H9 (cell line): ENCODE measurements at regions not wholly inside any gene's neighbourhood (a gene's known extent, or its start where the extent isn't known, plus 50 kb on each side); places are given as distances from the start of the nearest gene placed in this dataset.
A peak's percentile ranks its signal among the peaks of the same experiment; 100 is the strongest.

Experiments used
- DNase-seq: peaks from one replicate; pipeline ENCODE4 v3.0.0-alpha.2; 2017
- H2AFZ ChIP-seq: one replicate; pipeline ENCODE4 v1.6.1; 2013; ENCODE audit warnings: mild to moderate bottlenecking, low read length, control low read depth, moderate library complexity
- H2AK5ac ChIP-seq: 2 replicates; pipeline ENCODE4 v1.6.1; 2013; ENCODE audit warnings: low read length, control low read depth, mixed read lengths; ENCODE audit not compliant: insufficient read length
- H2BK120ac ChIP-seq: one replicate; pipeline ENCODE4 v1.6.1; 2013; ENCODE audit warnings: low read depth, mild to moderate bottlenecking, low read length, control low read depth, inconsistent platforms; ENCODE audit not compliant: poor library complexity, severe bottlenecking
- H2BK12ac ChIP-seq: 2 replicates; pipeline ENCODE4 v1.6.1; 2013; ENCODE audit warnings: low read length, control low read depth, mixed read lengths, low read depth; ENCODE audit not compliant: insufficient read length
- H2BK15ac ChIP-seq: 2 replicates; pipeline ENCODE4 v1.6.1; 2013; ENCODE audit warnings: low read depth, low read length, control low read depth
- H2BK20ac ChIP-seq: one replicate; pipeline ENCODE4 v1.6.1; 2013; ENCODE audit warnings: low read depth, mild to moderate bottlenecking, low read length, control low read depth, inconsistent platforms; ENCODE audit not compliant: poor library complexity, severe bottlenecking
- H2BK5ac ChIP-seq: 2 replicates; pipeline ENCODE4 v1.6.1; 2013; ENCODE audit warnings: low read length, control low read depth, mixed read lengths; ENCODE audit not compliant: insufficient read length
- H3K14ac ChIP-seq: 2 replicates; pipeline ENCODE4 v1.6.1; 2013; ENCODE audit warnings: low read length, control low read depth; ENCODE audit not compliant: insufficient read depth
- H3K18ac ChIP-seq: 2 replicates; pipeline ENCODE4 v1.6.1; 2013; ENCODE audit warnings: low read depth, mild to moderate bottlenecking, mixed read lengths, low read length, control low read depth; ENCODE audit not compliant: insufficient read length
- H3K23ac ChIP-seq: 2 replicates; pipeline ENCODE4 v1.6.1; 2013; ENCODE audit warnings: low read length, control low read depth, mixed read lengths, low read depth; ENCODE audit not compliant: insufficient read length
- H3K23me2 ChIP-seq: 2 replicates; pipeline ENCODE4 v1.6.1; 2013; ENCODE audit warnings: low read depth, mild to moderate bottlenecking, mixed read lengths, low read length, control low read depth; ENCODE audit not compliant: insufficient read length, poor library complexity, severe bottlenecking
- H3K27ac ChIP-seq: 2 replicates; pipeline ENCODE4 v1.5.1; 2013; ENCODE audit warnings: low read length, control low read depth, mixed read lengths, low read depth; ENCODE audit not compliant: insufficient read length
- H3K27me3 ChIP-seq: 2 replicates; pipeline ENCODE4 v1.6.1; 2013; ENCODE audit warnings: low read length, control low read depth, inconsistent platforms; ENCODE audit not compliant: insufficient read depth
- H3K4ac ChIP-seq: 2 replicates; pipeline ENCODE4 v1.6.1; 2013; ENCODE audit warnings: low read depth, mild to moderate bottlenecking, control low read depth, inconsistent platforms, low read length, moderate library complexity
- H3K4me1 ChIP-seq: 2 replicates; pipeline ENCODE4 v1.6.1; 2013; ENCODE audit warnings: low read length, control low read depth, inconsistent platforms; ENCODE audit not compliant: insufficient read depth
- H3K4me2 ChIP-seq: 2 replicates; pipeline ENCODE4 v1.6.1; 2013; ENCODE audit warnings: low read length, control low read depth, mixed read lengths; ENCODE audit not compliant: insufficient read length, insufficient read depth
- H3K56ac ChIP-seq: 2 replicates; pipeline ENCODE4 v1.6.1; 2013; ENCODE audit warnings: low read depth, mild to moderate bottlenecking, mixed read lengths, low read length, control low read depth; ENCODE audit not compliant: insufficient read length
- H3K79me1 ChIP-seq: 2 replicates; pipeline ENCODE4 v1.6.1; 2013; ENCODE audit warnings: low read depth, mild to moderate bottlenecking, moderate library complexity, low read length, control low read depth, inconsistent platforms; ENCODE audit not compliant: insufficient read depth, poor library complexity, severe bottlenecking
- H3K79me2 ChIP-seq: 2 replicates; pipeline ENCODE4 v1.6.1; 2013; ENCODE audit warnings: low read length, control low read depth, inconsistent platforms; ENCODE audit not compliant: insufficient read depth
- H3K9ac ChIP-seq: 2 replicates; pipeline ENCODE4 v1.6.1; 2013; ENCODE audit warnings: low read length, control low read depth, mixed read lengths; ENCODE audit not compliant: insufficient read length; ENCODE audit errors: extremely low read depth
- H3K9me3 ChIP-seq: one replicate; pipeline ENCODE4 v1.6.1; 2013; ENCODE audit warnings: low read depth, low read length, inconsistent platforms; ENCODE audit not compliant: control insufficient read depth
- H3T11ph ChIP-seq: one replicate; pipeline ENCODE4 v1.6.1; 2013; ENCODE audit warnings: mild to moderate bottlenecking, low read length, control low read depth, inconsistent platforms
- H4K20me1 ChIP-seq: one replicate; pipeline ENCODE4 v1.6.1; 2013; ENCODE audit not compliant: control insufficient read depth, insufficient read length, insufficient read depth
- H4K5ac ChIP-seq: 2 replicates; pipeline ENCODE4 v1.6.1; 2013; ENCODE audit warnings: low read depth, mild to moderate bottlenecking, mixed read lengths, low read length, control low read depth; ENCODE audit not compliant: insufficient read length
- H4K8ac ChIP-seq: replicated peaks from 2 replicates; pipeline ENCODE4 v1.6.1; 2013; ENCODE audit warnings: low read length, control low read depth, mixed read lengths, low read depth; ENCODE audit not compliant: insufficient read length
- H4K91ac ChIP-seq: 2 replicates; pipeline ENCODE4 v1.6.1; 2013; ENCODE audit warnings: low read depth, mild to moderate bottlenecking, moderate library complexity, mixed read lengths, low read length, control low read depth; ENCODE audit not compliant: insufficient read length
- H3K27ac Mint-ChIP-seq, 3 experiments: 2 replicates in 2 of 3; 3 replicates in 1 of 3; pipeline ENCODE4 v1.8.0; 2020 to 2021; ENCODE audit warnings: mixed read lengths in 3 of 3, mild to moderate bottlenecking in 1 of 3, moderate library complexity in 1 of 3
- H3K27me3 Mint-ChIP-seq: 2 replicates; pipeline ENCODE4 v1.8.0; 2021; ENCODE audit warnings: low read depth, mild to moderate bottlenecking, moderate library complexity, mixed read lengths
- H3K36me3 Mint-ChIP-seq, 3 experiments: 2 replicates in 2 of 3; 3 replicates in 1 of 3; pipeline ENCODE4 v1.8.0; 2020 to 2021; ENCODE audit warnings: low read depth in 3 of 3, mixed read lengths in 3 of 3; ENCODE audit not compliant: insufficient read depth in 1 of 3
- H3K4me1 Mint-ChIP-seq, 2 experiments: 2 replicates each; pipeline ENCODE4 v1.8.0; 2020; ENCODE audit warnings: mixed read lengths in 2 of 2
- H3K4me3 Mint-ChIP-seq, 2 experiments: 2 replicates in 1 of 2; 3 replicates in 1 of 2; pipeline ENCODE4 v1.8.0; 2020 to 2021; ENCODE audit warnings: mild to moderate bottlenecking in 2 of 2, mixed read lengths in 2 of 2, moderate library complexity in 1 of 2
- H3K9me3 Mint-ChIP-seq, 2 experiments: 2 replicates in 1 of 2; 3 replicates in 1 of 2; pipeline ENCODE4 v1.8.0; 2020; ENCODE audit warnings: mild to moderate bottlenecking in 2 of 2, mixed read lengths in 2 of 2, moderate library complexity in 1 of 2
- CTCF ChIP-seq: fragments of 200-600 bp; sonication (generic); conservative IDR thresholded peaks from 3 replicates; pipeline ENCODE4 v1.8.0; 2021; ENCODE audit warnings: antibody characterized with exemption, mild to moderate bottlenecking
- WGBS: extraction: QIAGEN DNeasy Blood & Tissue Kit; methylation state at CpG from one replicate; pipeline ENCODE4 v1.1.7; 2013; ENCODE audit warnings: missing lambda C conversion rate, low lambda C conversion rate, mixed read lengths; ENCODE audit not compliant: insufficient read length; ENCODE audit errors: extremely low coverage; 5-methylcytosine and 5-hydroxymethylcytosine counted together

- peak; percentile 34; the same call in 1 of the 3 replicates for TF ChIP-seq CTCF
- peaks cover 22 to 24% of the 10 kb centered on the region in 2 experiments for H3K4me1 Mint-ChIP-seq
- Histone ChIP-seq H2BK12ac (no peak overlapping the region), H3K9me3 (no peaks in the 10 kb centered on the region), H2AFZ (no peak overlapping the region), H3K27ac (no peak overlapping the region), H4K91ac (no peak overlapping the region), H3K4me2 (no peak overlapping the region), H2BK120ac (no peak overlapping the region), H4K20me1 (no peaks in the 10 kb centered on the region), H3K23me2 (no peaks in the 10 kb centered on the region), H4K8ac (no peak overlapping the region), H3K23ac (no peak overlapping the region), H3K18ac (no peak overlapping the region), H2BK20ac (no peak overlapping the region), H2AK5ac (no peak overlapping the region), H3K9ac (no peak overlapping the region), H3K56ac (no peak overlapping the region), H3T11ph (no peak overlapping the region), H3K4me1 (0 out of 2 replicates have a peak, but pooled peaks cover 4% of the 10 kb centered on the region), H3K27me3 (no peaks in the 10 kb centered on the region), H3K79me2 (no peaks in the 10 kb centered on the region), H4K5ac (no peak overlapping the region), H2BK5ac (no peak overlapping the region), H2BK15ac (no peak overlapping the region; the same call in 1 of the 2 replicates), H3K4ac (no peak overlapping the region), H3K79me1 (no peaks in the 10 kb centered on the region), H3K14ac (no peak overlapping the region)
- H3K27me3 Mint-ChIP-seq, result no peaks in the 10 kb centered on the region; the same call in 1 of the 2 replicates
- no peak overlapping the region; a peak in 1 of 5 replicates for H3K4me3 Mint-ChIP-seq
- H3K9me3 Mint-ChIP-seq, result peaks cover 0 to 3% of the 10 kb centered on the region in 2 experiments; a peak in 2 of 5 replicates
- no CpG with 5 or more reads among the region's 8 CpGs for WGBS
- no peaks in the 10 kb centered on the region for H3K36me3 Mint-ChIP-seq
- no peak overlapping the region for H3K27ac Mint-ChIP-seq
- peak; percentile 76 for DNase-seq
Observed at GRCh38 chr2:129744649-129745048, 234.8 kb upstream of the RAB6C start.
